GM21529 (cell line): ENCODE measurements at regions not wholly inside any gene's neighbourhood (a gene's known extent, or its start where the extent isn't known, plus 50 kb on each side); places are given as distances from the start of the nearest gene placed in this dataset.

ENCODE experiments used
- ATAC-seq: cut with Tn5 transposase; IDR thresholded peaks from one replicate; pipeline ENCODE4 v1.9.1; 2021; ENCODE audit not compliant: unreplicated experiment

- no peak for ATAC-seq
Measured at GRCh38 chr18:28831476-28831875, 654.5 kb upstream of the CDH2 start.

GRCh38 chr18:28826107-28826506, 649.2 kb upstream of the CDH2 start:
- ATAC-seq, result no peak

- ATAC-seq, result no peak
Measured at GRCh38 chr18:28824183-28824574, 647.2 kb upstream of the CDH2 start.

- no peak for ATAC-seq
Measured at GRCh38 chr18:28823506-28824182, 646.7 kb upstream of the CDH2 start.

- ATAC-seq, result no peak
Measured at GRCh38 chr18:28820353-28820752, 643.4 kb upstream of the CDH2 start.

- no peak for ATAC-seq
Measured at GRCh38 chr18:28816155-28816554, 639.2 kb upstream of the CDH2 start.

- ATAC-seq, result no peak
Measured at GRCh38 chr18:28814365-28814764, 637.4 kb upstream of the CDH2 start.

GRCh38 chr18:28808373-28808772, 631.4 kb upstream of the CDH2 start:
- ATAC-seq, result no peak

- ATAC-seq, result no peak
Measured at GRCh38 chr18:28805491-28805890, 628.6 kb upstream of the CDH2 start.

GRCh38 chr18:28804512-28805202, 627.7 kb upstream of the CDH2 start:
- ATAC-seq, result no peak

- no peak for ATAC-seq
Measured at GRCh38 chr18:28802546-28802945, 625.6 kb upstream of the CDH2 start.

GRCh38 chr18:28801876-28802275, 624.9 kb upstream of the CDH2 start:
- no peak for ATAC-seq

- no peak for ATAC-seq
Measured at GRCh38 chr18:28794459-28795245, 617.7 kb upstream of the CDH2 start.

- no peak for ATAC-seq
Measured at GRCh38 chr18:28793901-28794300, 617.0 kb upstream of the CDH2 start.

GRCh38 chr18:28792404-28793086, 615.6 kb upstream of the CDH2 start:
- ATAC-seq, result no peak

- no peak for ATAC-seq
Measured at GRCh38 chr18:28791101-28791500, 614.2 kb upstream of the CDH2 start.

GRCh38 chr18:28789502-28789901, 612.6 kb upstream of the CDH2 start:
- no peak for ATAC-seq

GRCh38 chr18:28786926-28787325, 610.0 kb upstream of the CDH2 start:
- no peak for ATAC-seq

GRCh38 chr18:28781616-28782362, 604.9 kb upstream of the CDH2 start:
- ATAC-seq, result no peak

- no peak for ATAC-seq
Measured at GRCh38 chr18:28778706-28779105, 601.8 kb upstream of the CDH2 start.

GRCh38 chr18:28777756-28778155, 600.8 kb upstream of the CDH2 start:
- no peak for ATAC-seq
